ENCODE measurements at regions not wholly inside any gene's neighbourhood (a gene's known extent, or its start where the extent isn't known, plus 50 kb on each side); places are given as distances from the start of the nearest gene placed in this dataset.

GRCh38 chr6:22949967-22950366 lies 380.6 kb downstream of the HDGFL1 start:
- Histone ChIP-seq H3K79me2 (ENCODE audit: insufficient read depth, low read length) (no peaks in the 10 kb centered on the region), H2AFZ (ENCODE audit: low read length) (no peak overlapping the region), H3K4me1 (ENCODE audit: insufficient read depth, low read length) (no peaks in the 10 kb centered on the region), H4K20me1 (ENCODE audit: insufficient read depth, low read length) (no peaks in the 10 kb centered on the region), H3K9me3 (ENCODE audit: low read depth, low read length) (no peaks in the 10 kb centered on the region), H3K36me3 (ENCODE audit: insufficient read depth, low read length) (no peaks in the 10 kb centered on the region), H3K27ac (ENCODE audit: low read depth, low read length) (no peak overlapping the region), H3K27me3 (ENCODE audit: insufficient read depth, low read length) (no peaks in the 10 kb centered on the region), H3K4me3 (ENCODE audit: insufficient read depth, low read length) (no peak overlapping the region), H3K4me2 (ENCODE audit: insufficient read depth, low read length) (no peak overlapping the region)
- TF ChIP-seq CTCF (IDR thresholded peaks at IDR 0.05; ENCODE audit: extremely low read depth, low read depth, low read length): no peak
- no peak for DNase-seq (ENCODE audit: insufficient read length, low spot score, missing footprints)

- H3K4me1 ChIP-seq (ENCODE audit: insufficient read depth, low read length): no peaks in the 10 kb centered on the region
- no peak for TF ChIP-seq CTCF (IDR thresholded peaks at IDR 0.05; ENCODE audit: extremely low read depth, low read depth, low read length)
- H3K4me2 ChIP-seq (ENCODE audit: insufficient read depth, low read length): no peak overlapping the region
- no peaks in the 10 kb centered on the region for H3K79me2 ChIP-seq (ENCODE audit: insufficient read depth, low read length)
- H3K36me3 ChIP-seq (ENCODE audit: insufficient read depth, low read length): no peaks in the 10 kb centered on the region
- H3K9me3 ChIP-seq (ENCODE audit: low read depth, low read length): no peaks in the 10 kb centered on the region
- no peak overlapping the region for H3K27ac ChIP-seq (ENCODE audit: low read depth, low read length)
- no peaks in the 10 kb centered on the region for H4K20me1 ChIP-seq (ENCODE audit: insufficient read depth, low read length)
- peak overlapping the region; percentile 48 for H2AFZ ChIP-seq (ENCODE audit: low read length)
- H3K4me3 ChIP-seq (ENCODE audit: insufficient read depth, low read length): no peak overlapping the region
- no peaks in the 10 kb centered on the region for H3K27me3 ChIP-seq (ENCODE audit: insufficient read depth, low read length)
- DNase-seq (ENCODE audit: insufficient read length, low spot score, missing footprints): no peak
Measured at GRCh38 chr6:22952097-22952496, 382.7 kb downstream of the HDGFL1 start.

GRCh38 chr6:22954749-22955385 lies 385.5 kb downstream of the HDGFL1 start:
- H3K36me3 ChIP-seq (ENCODE audit: insufficient read depth, low read length): no peaks in the 10 kb centered on the region
- H2AFZ ChIP-seq (ENCODE audit: low read length): peak overlapping the region; percentile 88
- no peaks in the 10 kb centered on the region for H3K79me2 ChIP-seq (ENCODE audit: insufficient read depth, low read length)
- peak overlapping the region; percentile 57 for H3K4me3 ChIP-seq (ENCODE audit: insufficient read depth, low read length)
- no peak for TF ChIP-seq CTCF (IDR thresholded peaks at IDR 0.05; ENCODE audit: extremely low read depth, low read depth, low read length)
- H3K4me2 ChIP-seq (ENCODE audit: insufficient read depth, low read length): peak overlapping the region; percentile 79
- H3K4me1 ChIP-seq (ENCODE audit: insufficient read depth, low read length): no peaks in the 10 kb centered on the region
- no peaks in the 10 kb centered on the region for H3K27me3 ChIP-seq (ENCODE audit: insufficient read depth, low read length)
- DNase-seq (ENCODE audit: insufficient read length, low spot score, missing footprints): no peak
- no peaks in the 10 kb centered on the region for H4K20me1 ChIP-seq (ENCODE audit: insufficient read depth, low read length)
- H3K27ac ChIP-seq (ENCODE audit: low read depth, low read length): no peak overlapping the region
- H3K9me3 ChIP-seq (ENCODE audit: low read depth, low read length): no peaks in the 10 kb centered on the region

- no peak overlapping the region for H3K27ac ChIP-seq (ENCODE audit: low read depth, low read length)
Measured at GRCh38 chr6:22956029-22956681, 386.8 kb downstream of the HDGFL1 start.

More at GRCh38 chr6:22956029-22956681, 386.8 kb downstream of the HDGFL1 start:
- no peaks in the 10 kb centered on the region for H4K20me1 ChIP-seq (ENCODE audit: insufficient read depth, low read length)
- no peak overlapping the region for H3K4me3 ChIP-seq (ENCODE audit: insufficient read depth, low read length)
- no peaks in the 10 kb centered on the region for H3K27me3 ChIP-seq (ENCODE audit: insufficient read depth, low read length)
- no peaks in the 10 kb centered on the region for H3K79me2 ChIP-seq (ENCODE audit: insufficient read depth, low read length)
- H2AFZ ChIP-seq (ENCODE audit: low read length): no peak overlapping the region
- no peaks in the 10 kb centered on the region for H3K36me3 ChIP-seq (ENCODE audit: insufficient read depth, low read length)
- H3K4me1 ChIP-seq (ENCODE audit: insufficient read depth, low read length): no peaks in the 10 kb centered on the region
- no peak for TF ChIP-seq CTCF (IDR thresholded peaks at IDR 0.05; ENCODE audit: extremely low read depth, low read depth, low read length)
- H3K4me2 ChIP-seq (ENCODE audit: insufficient read depth, low read length): no peak overlapping the region
- no peaks in the 10 kb centered on the region for H3K9me3 ChIP-seq (ENCODE audit: low read depth, low read length)
- no peak for DNase-seq (ENCODE audit: insufficient read length, low spot score, missing footprints)

All from osteoblast (primary cell).